ENCODE measurements at regions not wholly inside any gene's neighbourhood (a gene's known extent, or its start where the extent isn't known, plus 50 kb on each side); places are given as distances from the start of the nearest gene placed in this dataset.
A peak's percentile ranks its signal among the peaks of the same experiment; 100 is the strongest.

GRCh38 chr18:55105873-55106272 lies 146.6 kb upstream of the CCDC68 start:
- H3K4me3 ChIP-seq (replicated peaks; ENCODE audit: low read depth, low read length) = no peak overlapping the region
- no peak for DNase-seq (ENCODE audit: low read depth)
- TF ChIP-seq CTCF (IDR thresholded peaks at IDR 0.05; ENCODE audit: low read length, missing control alignments) = no peak

- H3K4me3 ChIP-seq (replicated peaks; ENCODE audit: low read depth, low read length) = no peak overlapping the region
- TF ChIP-seq CTCF (IDR thresholded peaks at IDR 0.05; ENCODE audit: low read length, missing control alignments) = no peak
- DNase-seq (ENCODE audit: low read depth) = no peak
Observed at GRCh38 chr18:55102958-55103456, 143.7 kb upstream of the CCDC68 start.

- TF ChIP-seq CTCF (IDR thresholded peaks at IDR 0.05; ENCODE audit: low read length, missing control alignments) = no peak
Observed at GRCh38 chr18:55102501-55102900, 143.2 kb upstream of the CCDC68 start.

GRCh38 chr18:55101458-55101824 lies 142.2 kb upstream of the CCDC68 start:
- DNase-seq (ENCODE audit: low read depth) = no peak
- TF ChIP-seq CTCF (IDR thresholded peaks at IDR 0.05; ENCODE audit: low read length, missing control alignments) = no peak
- no peak overlapping the region for H3K4me3 ChIP-seq (replicated peaks; ENCODE audit: low read depth, low read length)

More at GRCh38 chr18:55102501-55102900, 143.2 kb upstream of the CCDC68 start:
- no peak for DNase-seq (ENCODE audit: low read depth)
- H3K4me3 ChIP-seq (replicated peaks; ENCODE audit: low read depth, low read length) = no peak overlapping the region

- H3K4me3 ChIP-seq (replicated peaks; ENCODE audit: low read depth, low read length) = no peak overlapping the region
- DNase-seq (ENCODE audit: low read depth) = peak; percentile 47
- TF ChIP-seq CTCF (IDR thresholded peaks at IDR 0.05; ENCODE audit: low read length, missing control alignments) = no peak
Observed at GRCh38 chr18:55100817-55101457, 141.7 kb upstream of the CCDC68 start.

GRCh38 chr18:55097456-55098170 lies 138.4 kb upstream of the CCDC68 start:
- peak; percentile 51 for DNase-seq (ENCODE audit: low read depth)
- H3K4me3 ChIP-seq (replicated peaks; ENCODE audit: low read depth, low read length) = no peak overlapping the region
- TF ChIP-seq CTCF (IDR thresholded peaks at IDR 0.05; ENCODE audit: low read length, missing control alignments) = no peak

All from fibroblast of pulmonary artery (primary cell).